Dermis microvascular lymphatic vessel endothelial cell (primary cell): ENCODE measurements at regions not wholly inside any gene's neighbourhood (a gene's known extent, or its start where the extent isn't known, plus 50 kb on each side); places are given as distances from the start of the nearest gene placed in this dataset.

Experiments
- DNase-seq, 2 donors: peaks; one replicate each; pipeline versions ENCODE4 v3.0.0 to v3.0.0-alpha.2; 2010; ENCODE audit warnings: low read depth in 2 of 2

- DNase-seq: no peak
These were observed 219.6 kb downstream of the PTEN start for GRCh38 chr10:88082806-88083596.

- DNase-seq: no peak
These were observed 220.2 kb downstream of the PTEN start for GRCh38 chr10:88083597-88083989.

DNA sequence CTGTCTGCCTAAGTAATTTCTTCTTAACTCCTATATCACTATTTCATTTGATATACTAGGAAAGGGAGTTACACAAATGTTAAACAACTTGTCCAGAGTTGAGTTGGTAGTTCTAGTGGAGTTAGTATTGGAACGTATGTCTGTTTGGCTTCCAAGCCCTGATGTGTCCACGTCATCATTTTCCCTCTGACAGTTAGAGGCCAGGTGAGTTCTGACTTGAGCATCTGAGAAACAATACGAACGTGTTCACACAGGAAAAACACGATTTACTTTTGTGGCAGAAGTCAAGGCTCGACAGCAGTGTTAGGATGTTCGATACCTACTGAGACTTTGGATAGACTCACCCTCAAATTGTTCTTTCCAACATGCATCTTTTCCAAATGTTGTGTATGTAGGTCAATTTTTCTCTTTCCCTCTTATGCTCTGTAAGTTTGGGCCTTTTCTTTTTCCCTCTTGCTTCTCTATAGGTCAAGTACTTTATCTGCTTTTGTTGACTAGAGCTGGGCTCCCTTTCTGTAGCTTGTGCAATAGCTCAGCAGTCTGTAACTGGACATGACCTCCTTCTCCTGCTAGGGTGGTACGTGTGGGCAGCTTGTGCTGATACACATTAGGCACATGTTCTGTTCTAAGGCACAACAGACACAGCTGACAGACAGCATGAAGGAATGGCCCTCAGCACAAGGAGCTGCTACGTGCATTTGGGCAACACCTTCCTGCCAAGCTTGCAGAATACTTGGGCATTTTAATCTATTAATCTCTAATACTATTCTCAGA, 222.9 kb downstream of the PTEN start:
- no peak for DNase-seq

- no peak for DNase-seq
These were observed 225.3 kb downstream of the PTEN start for GRCh38 chr10:88088441-88089340.

DNA sequence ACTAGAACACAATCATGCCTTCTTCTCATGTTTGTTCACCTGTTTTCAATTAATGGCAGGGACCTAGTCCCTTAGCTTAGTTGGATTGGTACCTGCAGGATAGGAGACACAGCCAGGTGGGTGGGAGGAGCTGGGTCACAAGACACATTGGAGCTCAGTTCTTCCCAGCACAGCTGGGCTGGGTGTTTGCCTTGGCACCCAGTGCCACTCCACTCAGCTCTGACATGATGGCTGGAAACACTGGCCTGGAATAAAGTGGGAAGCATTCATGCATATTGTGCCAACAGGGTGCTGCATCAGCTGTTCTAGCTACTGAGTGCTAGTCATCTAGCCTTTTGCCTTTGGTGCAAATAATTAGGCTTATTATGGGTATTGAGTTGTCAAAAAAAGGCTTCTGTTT, 226.1 kb downstream of the PTEN start:
- DNase-seq: no peak

GRCh38 chr10:88090568-88091214, 227.3 kb downstream of the PTEN start:
- DNase-seq: no peak

- no peak for DNase-seq
These were observed 228.2 kb downstream of the PTEN start for GRCh38 chr10:88091490-88092061.

DNA sequence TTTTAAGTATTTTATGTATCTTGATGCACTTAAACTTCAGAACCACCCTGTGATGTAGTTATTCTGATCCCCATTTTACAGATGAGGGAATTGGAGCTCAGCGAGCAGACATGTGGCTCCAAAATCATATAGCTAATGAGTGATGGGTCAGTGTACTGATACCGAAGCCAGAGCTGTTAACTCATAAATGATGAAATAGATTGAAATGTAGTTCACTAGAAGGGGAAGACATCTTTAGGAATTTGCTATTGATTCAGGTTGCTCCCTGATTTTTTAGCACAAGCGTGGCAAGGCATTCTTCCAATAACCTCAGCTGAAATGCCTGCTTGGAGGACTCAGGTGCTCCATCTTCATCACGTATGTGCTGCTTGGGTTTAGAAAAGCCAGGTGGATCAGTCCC, 228.8 kb downstream of the PTEN start:
- no peak for DNase-seq

- peak in 1 of 2 donors; percentile 6 for DNase-seq
These were observed 229.5 kb downstream of the PTEN start for GRCh38 chr10:88092973-88093372.

DNA sequence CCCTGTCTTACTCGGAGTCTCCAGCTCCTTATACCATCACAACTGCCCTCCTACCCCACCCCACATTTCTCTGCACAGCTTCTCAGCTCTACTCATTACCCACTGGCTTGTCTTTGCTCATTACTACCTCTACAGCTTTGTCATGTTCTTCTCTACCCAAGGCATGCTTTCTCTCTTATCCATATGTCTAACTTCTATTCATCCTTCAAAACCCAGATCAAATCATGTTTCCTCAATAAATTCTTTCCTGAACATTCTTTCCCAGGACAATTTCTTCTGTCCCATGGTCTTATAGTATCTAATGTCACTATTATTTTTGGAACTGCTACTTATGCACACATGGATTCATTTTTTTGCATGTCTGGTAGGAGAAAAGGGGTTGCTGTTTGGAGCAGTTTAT, 231.4 kb downstream of the PTEN start:
- DNase-seq: no peak

DNA sequence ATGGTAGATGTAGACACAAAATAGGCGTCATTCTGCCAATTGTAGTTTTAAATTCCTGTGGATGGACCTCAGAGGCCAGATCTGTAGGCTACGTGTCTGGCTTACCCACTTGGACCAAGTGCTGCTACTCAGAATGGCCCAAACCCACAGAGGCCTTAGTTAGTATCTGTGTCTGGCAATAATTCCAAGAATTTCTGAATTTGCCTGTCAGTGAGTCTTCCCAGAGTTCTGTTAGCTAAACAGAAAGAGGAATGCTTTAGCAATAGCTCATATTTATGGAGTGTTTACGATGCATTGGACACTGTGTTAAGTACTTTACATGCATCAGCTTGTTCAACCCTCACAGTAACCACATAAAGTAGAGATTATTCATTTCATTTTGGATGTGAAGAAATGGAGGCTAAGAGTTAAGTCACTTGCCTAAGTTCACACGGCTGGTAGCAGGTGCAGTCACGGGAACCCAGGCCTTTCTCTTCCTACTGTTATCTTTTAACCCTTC, 231.8 kb downstream of the PTEN start:
- DNase-seq: no peak

GRCh38 chr10:88095778-88096431, 232.5 kb downstream of the PTEN start:
- no peak for DNase-seq

DNA sequence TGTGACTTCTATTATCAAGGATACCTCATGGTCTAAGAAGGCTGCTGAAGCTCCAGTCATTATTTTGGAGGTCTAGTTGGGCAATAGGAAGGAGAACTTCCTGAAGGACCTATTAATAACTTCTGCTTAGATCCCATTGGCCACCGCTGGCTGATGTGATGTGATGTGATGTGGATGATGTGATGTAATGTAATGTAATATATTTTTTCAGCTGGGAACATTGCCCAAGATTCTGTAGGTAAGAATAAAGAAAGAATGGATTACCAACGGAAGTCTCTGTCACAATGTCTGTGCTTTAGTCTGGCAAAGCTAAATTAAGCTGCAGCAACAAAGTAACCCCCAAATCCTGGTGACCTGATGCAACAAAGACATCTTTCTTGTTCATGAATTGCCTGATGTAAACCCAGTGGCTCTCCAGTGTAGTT, 233.7 kb downstream of the PTEN start:
- DNase-seq: no peak

DNA sequence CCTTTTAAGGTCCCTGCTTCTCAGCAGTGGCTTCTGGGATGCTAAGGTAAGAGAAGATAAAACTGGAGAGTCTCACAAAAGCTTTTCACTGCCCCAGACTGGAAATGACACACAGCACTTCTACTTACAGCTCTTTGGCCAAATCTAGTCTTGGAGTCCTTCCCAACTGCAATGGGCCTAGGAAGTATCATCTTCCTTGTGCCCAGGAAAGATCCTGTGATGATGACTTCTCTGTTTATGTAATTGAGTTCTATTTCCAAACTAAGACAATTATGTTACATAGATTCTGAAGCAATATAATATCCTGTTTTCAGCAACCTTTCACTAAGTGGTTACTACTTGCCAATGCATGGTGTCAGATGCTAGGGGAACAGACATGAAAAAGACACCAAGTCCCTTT, 234.1 kb downstream of the PTEN start:
- no peak for DNase-seq

DNA sequence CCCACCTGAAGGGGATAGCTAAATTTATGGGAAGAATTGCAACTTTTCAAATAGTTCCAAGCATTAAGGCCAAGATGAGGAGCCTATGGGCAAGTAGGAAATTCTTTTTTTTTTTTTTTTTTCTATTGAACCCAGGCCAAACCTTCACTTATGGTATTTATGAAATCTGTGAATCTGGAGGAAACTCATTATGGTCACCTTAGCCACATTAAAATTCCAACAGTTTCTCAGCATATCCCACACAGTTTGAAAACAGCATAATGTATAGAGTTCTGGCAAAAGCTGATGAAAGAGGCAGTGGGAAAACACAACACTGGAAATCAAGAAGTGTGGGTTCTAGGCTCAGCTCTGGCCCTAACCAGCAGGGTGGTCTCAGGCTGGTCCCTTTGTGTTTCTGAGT, 236.9 kb downstream of the PTEN start:
- no peak for DNase-seq

GRCh38 chr10:88101666-88102065, 238.2 kb downstream of the PTEN start:
- no peak for DNase-seq

- no peak for DNase-seq
These were observed 240.2 kb downstream of the PTEN start for GRCh38 chr10:88103576-88103975.

DNA sequence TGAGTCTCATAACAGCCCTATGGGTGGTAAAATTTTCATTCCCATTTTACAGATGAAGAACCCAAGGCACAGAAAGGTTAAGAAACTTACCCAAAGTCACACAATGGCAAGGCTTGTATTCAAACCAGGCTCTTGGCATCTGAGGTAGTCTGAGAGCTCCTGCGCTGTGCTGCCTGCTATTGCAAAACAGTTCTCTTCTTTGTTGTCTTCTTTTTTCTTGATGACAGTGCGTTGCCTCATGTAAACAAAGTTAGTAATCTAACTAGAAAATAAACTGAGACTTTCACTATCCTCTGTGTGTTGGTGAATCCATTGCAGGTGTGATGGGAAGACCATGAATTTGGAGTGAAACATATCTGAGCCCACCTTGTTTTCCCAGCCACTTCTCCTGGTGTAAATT, 240.8 kb downstream of the PTEN start:
- DNase-seq: no peak

- DNase-seq: no peak
These were observed 242.9 kb downstream of the PTEN start for GRCh38 chr10:88106366-88106765.
